ENCODE measurements at regions not wholly inside any gene's neighbourhood (a gene's known extent, or its start where the extent isn't known, plus 50 kb on each side); places are given as distances from the start of the nearest gene placed in this dataset.

- dilution Hi-C loops (cut with MboI; ENCODE audit: extremely low pct_ligation_motif_present, low sequenced_read_pairs), result no loop called here
Measured at GRCh38 chr11:112457532-112457931, 196.9 kb upstream of the PLET1 start.

More at GRCh38 chr11:112457532-112457931, 196.9 kb upstream of the PLET1 start:
- H3K27me3 ChIP-seq (ENCODE audit: control insufficient read depth in 2 of 2, insufficient read depth in 2 of 2, low read length in 2 of 2), result no peaks in the 10 kb centered on the region
- TF ChIP-seq MYC (IDR thresholded peaks at IDR 0.05; ENCODE audit: low read depth, low read length) (no peak), EZH2 (IDR thresholded peaks at IDR 0.05; ENCODE audit: borderline replicate concordance, low read depth, low read length, severe bottlenecking) (no peak), POLR2A (IDR thresholded peaks at IDR 0.05; ENCODE audit: low read depth, low read length) (no peak), FOS (IDR thresholded peaks at IDR 0.05; ENCODE audit: borderline replicate concordance, insufficient read depth, low read length) (no peak), POLR2AphosphoS5 (IDR thresholded peaks at IDR 0.05; ENCODE audit: insufficient read depth, low read depth, low read length) (no peak), JUN (IDR thresholded peaks at IDR 0.05; ENCODE audit: borderline replicate concordance, insufficient read depth, insufficient read length, low read depth) (no peak), GATA2 (IDR thresholded peaks at IDR 0.05; ENCODE audit: insufficient read depth, insufficient read length, low read depth, low read length) (no peak), MAX (IDR thresholded peaks at IDR 0.05; ENCODE audit: insufficient read depth, insufficient read length) (no peak), CTCF (IDR thresholded peaks at IDR 0.05; ENCODE audit: extremely low read depth in 1 of 2, insufficient read depth in 1 of 2, low read depth in 1 of 2, low read length in 2 of 2) (no peak)
- H3K36me3 ChIP-seq (ENCODE audit: control insufficient read depth in 2 of 2, extremely low read depth in 1 of 2, insufficient read depth in 2 of 2, low read length in 2 of 2), result no peaks in the 10 kb centered on the region
- intact Hi-C loops (cut with micrococcal nuclease), result no loop called here
- FAIRE-seq (no peak), DNase-seq (ENCODE audit: low read depth, low spot score) (no peak)
- H3K4me3 ChIP-seq (replicated peaks in 1 of 3; ENCODE audit: insufficient read depth in 1 of 3, low read depth in 1 of 3, low read length in 3 of 3), result no peak overlapping the region
- BruUV-seq (replicated peaks), result no TSS peak
- no peak overlapping the region for H3K27ac ChIP-seq (ENCODE audit: insufficient read depth, low read depth, low read length)
- ChIA-PET POLR2A (no interaction called here), CTCF (no interaction called here)
- no peak overlapping the region for H3K4me2 ChIP-seq (ENCODE audit: insufficient read depth, low read length)
- H3K9me3 ChIP-seq (replicated peaks; ENCODE audit: control insufficient read depth, insufficient read depth, low read length), result no peaks in the 10 kb centered on the region
- no peaks in the 10 kb centered on the region for H4K20me1 ChIP-seq (replicated peaks; ENCODE audit: control insufficient read depth, extremely low read depth, insufficient read depth, low read length)
- no peak overlapping the region for H3K9ac ChIP-seq (replicated peaks; ENCODE audit: extremely low read depth, insufficient read depth, low read length)
- H3K4me1 ChIP-seq (ENCODE audit: control insufficient read depth, extremely low read depth, insufficient read depth, low read length), result no peaks in the 10 kb centered on the region
- H2AFZ ChIP-seq (ENCODE audit: low read depth, low read length), result no peak overlapping the region
- no peaks in the 10 kb centered on the region for H3K79me2 ChIP-seq (ENCODE audit: control insufficient read depth, insufficient read depth, low read length)
- no peaks in the 10 kb centered on the region for H3K9me1 ChIP-seq (replicated peaks; ENCODE audit: control insufficient read depth, extremely low read depth, insufficient read depth, low read length)
